Peyer's patch (tissue), 4 donors: ENCODE measurements at regions not wholly inside any gene's neighbourhood (a gene's known extent, or its start where the extent isn't known, plus 50 kb on each side); places are given as distances from the start of the nearest gene placed in this dataset.

Experiments used
- POLR2A ChIP-seq, 2 donors: fragments of 450-650 bp; IDR thresholded peaks; one replicate each; pipeline ENCODE4 v1.5.1; 2017; ENCODE audit warnings: antibody characterized with exemption in 2 of 2, mild to moderate bottlenecking in 2 of 2, moderate library complexity in 2 of 2
- TF ChIP-seq, protein P1 (sequence below), 6 experiments: fragments of 450-650 bp in 4 of 6; fragments of 200-600 bp in 2 of 6; sonication (generic) in 1 of 6; IDR thresholded peaks; one replicate each; pipeline ENCODE4 v1.5.1; 2017 to 2019; ENCODE audit warnings: antibody characterized with exemption in 6 of 6, mild to moderate bottlenecking in 3 of 6, moderate library complexity in 1 of 6

DNA sequence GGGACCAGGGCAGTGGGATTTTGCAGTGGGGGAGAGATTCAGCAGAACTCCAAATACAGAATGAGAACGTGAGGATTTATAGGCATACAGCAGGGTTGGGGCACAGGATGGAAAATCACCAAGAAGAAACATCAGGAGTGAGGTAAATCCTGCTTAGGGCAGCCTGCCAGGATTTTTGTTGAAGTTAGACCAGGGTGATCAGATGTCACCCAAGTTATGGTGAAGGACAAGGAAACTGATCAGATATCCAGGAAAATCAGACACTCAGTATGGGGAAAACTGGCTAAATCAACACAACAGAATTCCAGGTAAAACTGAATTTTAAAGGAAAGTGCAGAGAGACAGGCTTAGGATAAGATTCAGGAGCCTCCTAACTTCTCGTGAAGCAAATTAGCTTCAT, 682.4 kb downstream of the TMEM121 start:
- TF ChIP-seq POLR2A (IDR thresholded peaks at IDR 0.05), result no peak
- TF ChIP-seq, protein P1, sequence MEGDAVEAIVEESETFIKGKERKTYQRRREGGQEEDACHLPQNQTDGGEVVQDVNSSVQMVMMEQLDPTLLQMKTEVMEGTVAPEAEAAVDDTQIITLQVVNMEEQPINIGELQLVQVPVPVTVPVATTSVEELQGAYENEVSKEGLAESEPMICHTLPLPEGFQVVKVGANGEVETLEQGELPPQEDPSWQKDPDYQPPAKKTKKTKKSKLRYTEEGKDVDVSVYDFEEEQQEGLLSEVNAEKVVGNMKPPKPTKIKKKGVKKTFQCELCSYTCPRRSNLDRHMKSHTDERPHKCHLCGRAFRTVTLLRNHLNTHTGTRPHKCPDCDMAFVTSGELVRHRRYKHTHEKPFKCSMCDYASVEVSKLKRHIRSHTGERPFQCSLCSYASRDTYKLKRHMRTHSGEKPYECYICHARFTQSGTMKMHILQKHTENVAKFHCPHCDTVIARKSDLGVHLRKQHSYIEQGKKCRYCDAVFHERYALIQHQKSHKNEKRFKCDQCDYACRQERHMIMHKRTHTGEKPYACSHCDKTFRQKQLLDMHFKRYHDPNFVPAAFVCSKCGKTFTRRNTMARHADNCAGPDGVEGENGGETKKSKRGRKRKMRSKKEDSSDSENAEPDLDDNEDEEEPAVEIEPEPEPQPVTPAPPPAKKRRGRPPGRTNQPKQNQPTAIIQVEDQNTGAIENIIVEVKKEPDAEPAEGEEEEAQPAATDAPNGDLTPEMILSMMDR (IDR thresholded peaks at IDR 0.05), result no peak
